ENCODE measurements at regions not wholly inside any gene's neighbourhood (a gene's known extent, or its start where the extent isn't known, plus 50 kb on each side); places are given as distances from the start of the nearest gene placed in this dataset.

- no peak for DNase-seq
Measured at GRCh38 chr3:72388644-72389043, 459.6 kb downstream of the SHQ1 start.

- no peak for DNase-seq
Measured at GRCh38 chr3:72388117-72388516, 460.1 kb downstream of the SHQ1 start.

GRCh38 chr3:72386327-72387000 is 461.8 kb downstream of the SHQ1 start:
- no peak for DNase-seq

GRCh38 chr3:72385167-72385566 is 463.1 kb downstream of the SHQ1 start:
- DNase-seq = no peak

- peak; percentile 18 for DNase-seq
Measured at GRCh38 chr3:72384602-72385001, 463.6 kb downstream of the SHQ1 start.

GRCh38 chr3:72383883-72384282 is 464.4 kb downstream of the SHQ1 start:
- DNase-seq = no peak

GRCh38 chr3:72383230-72383629 is 465.0 kb downstream of the SHQ1 start:
- no peak for DNase-seq

- no peak for DNase-seq
Measured at GRCh38 chr3:72382460-72382859, 465.8 kb downstream of the SHQ1 start.

- DNase-seq = no peak
Measured at GRCh38 chr3:72381584-72381983, 466.7 kb downstream of the SHQ1 start.

GRCh38 chr3:72380711-72381493 is 467.3 kb downstream of the SHQ1 start:
- DNase-seq = no peak

- no peak for DNase-seq
Measured at GRCh38 chr3:72380193-72380592, 468.1 kb downstream of the SHQ1 start.

- DNase-seq = no peak
Measured at GRCh38 chr3:72379500-72380187, 468.6 kb downstream of the SHQ1 start.

GRCh38 chr3:72378287-72378686 is 470.0 kb downstream of the SHQ1 start:
- no peak for DNase-seq

GRCh38 chr3:72376956-72377710 is 471.1 kb downstream of the SHQ1 start:
- DNase-seq = no peak

- peak; percentile 60 for DNase-seq
Measured at GRCh38 chr3:72375237-72376076, 472.8 kb downstream of the SHQ1 start.

GRCh38 chr3:72373139-72373538 is 475.1 kb downstream of the SHQ1 start:
- no peak for DNase-seq

GRCh38 chr3:72372161-72372560 is 476.1 kb downstream of the SHQ1 start:
- no peak for DNase-seq

GRCh38 chr3:72371431-72371830 is 476.8 kb downstream of the SHQ1 start:
- DNase-seq = no peak

- no peak for DNase-seq
Measured at GRCh38 chr3:72370947-72371346, 477.3 kb downstream of the SHQ1 start.

- DNase-seq = no peak
Measured at GRCh38 chr3:72369681-72370080, 478.6 kb downstream of the SHQ1 start.

- DNase-seq = no peak
Measured at GRCh38 chr3:72368331-72368975, 479.8 kb downstream of the SHQ1 start.

- DNase-seq = no peak
Measured at GRCh38 chr3:72361990-72362389, 486.3 kb downstream of the SHQ1 start.
